Fibroblast of mammary gland (primary cell): ENCODE measurements at regions not wholly inside any gene's neighbourhood (a gene's known extent, or its start where the extent isn't known, plus 50 kb on each side); places are given as distances from the start of the nearest gene placed in this dataset.

ENCODE experiments used
- DNase-seq: peaks from one replicate; pipeline ENCODE4 v3.0.0-alpha.2; 2010; ENCODE audit warnings: low read depth
- H3K4me3 ChIP-seq: 2 replicates; pipeline ENCODE4 v1.5.1; 2011; ENCODE audit warnings: low read depth, mild to moderate bottlenecking, low read length, moderate library complexity; ENCODE audit not compliant: control insufficient read depth
- TF ChIP-seq, protein P1 (sequence below): conservative IDR thresholded peaks from 2 replicates; pipeline ENCODE4 v1.5.1; 2011; ENCODE audit warnings: low read depth, low read length, inconsistent platforms; ENCODE audit not compliant: control insufficient read depth, insufficient read depth

DNA sequence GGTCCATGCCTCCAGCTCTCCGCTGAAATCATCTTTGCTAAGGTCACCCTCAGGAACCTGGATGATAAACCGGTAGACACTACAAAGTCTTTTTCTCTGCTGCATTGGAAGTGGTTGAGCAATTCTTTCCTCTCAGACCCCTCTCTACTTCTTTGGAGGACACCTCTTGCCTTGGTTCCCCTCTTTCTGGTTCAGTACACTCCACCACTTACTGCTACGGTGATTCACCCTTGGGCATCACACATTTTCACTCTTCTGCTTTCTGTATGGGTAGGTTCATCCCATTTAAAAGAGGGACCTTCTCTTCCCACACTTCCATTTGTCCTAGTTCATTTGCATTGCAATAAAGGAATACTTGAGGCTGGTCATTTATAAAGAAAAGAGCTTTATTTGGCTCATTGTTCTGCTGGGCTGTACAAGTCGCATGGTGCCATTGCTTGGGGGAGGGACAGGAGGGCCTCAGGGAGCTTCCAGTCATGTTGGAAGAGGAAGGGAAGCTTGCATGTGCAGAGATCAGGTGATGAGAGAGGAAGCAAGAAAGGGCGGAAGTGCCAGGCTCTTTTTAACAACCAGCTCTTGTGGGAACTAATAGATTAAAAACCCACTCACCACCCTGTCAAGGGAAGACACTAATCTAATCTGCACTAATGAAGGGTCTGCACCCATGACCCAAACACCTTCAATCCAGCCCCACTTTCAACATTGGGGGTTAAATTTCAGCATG is 149.7 kb upstream of the TMEM170B start:
- TF ChIP-seq, protein P1, sequence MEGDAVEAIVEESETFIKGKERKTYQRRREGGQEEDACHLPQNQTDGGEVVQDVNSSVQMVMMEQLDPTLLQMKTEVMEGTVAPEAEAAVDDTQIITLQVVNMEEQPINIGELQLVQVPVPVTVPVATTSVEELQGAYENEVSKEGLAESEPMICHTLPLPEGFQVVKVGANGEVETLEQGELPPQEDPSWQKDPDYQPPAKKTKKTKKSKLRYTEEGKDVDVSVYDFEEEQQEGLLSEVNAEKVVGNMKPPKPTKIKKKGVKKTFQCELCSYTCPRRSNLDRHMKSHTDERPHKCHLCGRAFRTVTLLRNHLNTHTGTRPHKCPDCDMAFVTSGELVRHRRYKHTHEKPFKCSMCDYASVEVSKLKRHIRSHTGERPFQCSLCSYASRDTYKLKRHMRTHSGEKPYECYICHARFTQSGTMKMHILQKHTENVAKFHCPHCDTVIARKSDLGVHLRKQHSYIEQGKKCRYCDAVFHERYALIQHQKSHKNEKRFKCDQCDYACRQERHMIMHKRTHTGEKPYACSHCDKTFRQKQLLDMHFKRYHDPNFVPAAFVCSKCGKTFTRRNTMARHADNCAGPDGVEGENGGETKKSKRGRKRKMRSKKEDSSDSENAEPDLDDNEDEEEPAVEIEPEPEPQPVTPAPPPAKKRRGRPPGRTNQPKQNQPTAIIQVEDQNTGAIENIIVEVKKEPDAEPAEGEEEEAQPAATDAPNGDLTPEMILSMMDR: no peak
- H3K4me3 ChIP-seq: no peak overlapping the region
- DNase-seq: no peak

DNA sequence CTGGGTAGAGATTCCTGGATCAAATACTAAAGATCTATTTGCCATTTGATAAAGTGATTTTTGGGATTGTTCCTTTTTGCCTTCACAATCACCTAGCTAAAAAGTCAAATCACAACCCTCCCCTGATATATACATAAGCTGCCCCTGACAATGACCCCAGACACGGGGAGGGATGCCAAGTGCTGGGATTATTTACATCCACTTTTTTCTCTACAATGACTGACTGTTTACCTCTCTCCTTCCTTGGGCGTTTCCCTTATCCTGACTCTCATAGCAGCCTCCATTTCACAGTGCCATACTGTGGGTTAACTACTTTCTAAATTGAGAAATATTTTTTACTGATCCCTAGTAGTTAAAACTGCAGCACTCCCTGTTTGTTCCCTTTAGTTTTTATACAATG is 150.8 kb upstream of the TMEM170B start:
- TF ChIP-seq, protein P1: no peak
- H3K4me3 ChIP-seq: no peak overlapping the region
- no peak for DNase-seq

DNA sequence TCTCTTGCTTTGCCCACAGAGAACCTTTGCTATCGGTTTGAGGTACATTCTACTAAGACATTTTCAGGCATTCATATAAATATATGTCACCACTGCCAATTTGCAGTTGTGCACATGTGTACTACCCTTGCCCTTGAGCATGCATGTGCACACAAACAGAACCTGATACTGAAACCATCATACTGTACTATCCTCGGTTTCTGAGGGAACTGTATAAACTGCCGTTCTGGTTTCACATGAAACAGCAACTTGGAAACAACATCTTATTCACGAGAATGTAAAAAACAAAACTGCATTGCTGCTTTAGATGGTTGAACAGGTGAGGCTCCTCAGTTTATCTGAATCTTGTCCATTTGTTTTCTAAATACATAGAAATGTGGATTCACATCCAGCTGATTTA is 151.2 kb upstream of the TMEM170B start:
- TF ChIP-seq, protein P1: no peak
- H3K4me3 ChIP-seq: no peak overlapping the region
- DNase-seq: no peak

DNA sequence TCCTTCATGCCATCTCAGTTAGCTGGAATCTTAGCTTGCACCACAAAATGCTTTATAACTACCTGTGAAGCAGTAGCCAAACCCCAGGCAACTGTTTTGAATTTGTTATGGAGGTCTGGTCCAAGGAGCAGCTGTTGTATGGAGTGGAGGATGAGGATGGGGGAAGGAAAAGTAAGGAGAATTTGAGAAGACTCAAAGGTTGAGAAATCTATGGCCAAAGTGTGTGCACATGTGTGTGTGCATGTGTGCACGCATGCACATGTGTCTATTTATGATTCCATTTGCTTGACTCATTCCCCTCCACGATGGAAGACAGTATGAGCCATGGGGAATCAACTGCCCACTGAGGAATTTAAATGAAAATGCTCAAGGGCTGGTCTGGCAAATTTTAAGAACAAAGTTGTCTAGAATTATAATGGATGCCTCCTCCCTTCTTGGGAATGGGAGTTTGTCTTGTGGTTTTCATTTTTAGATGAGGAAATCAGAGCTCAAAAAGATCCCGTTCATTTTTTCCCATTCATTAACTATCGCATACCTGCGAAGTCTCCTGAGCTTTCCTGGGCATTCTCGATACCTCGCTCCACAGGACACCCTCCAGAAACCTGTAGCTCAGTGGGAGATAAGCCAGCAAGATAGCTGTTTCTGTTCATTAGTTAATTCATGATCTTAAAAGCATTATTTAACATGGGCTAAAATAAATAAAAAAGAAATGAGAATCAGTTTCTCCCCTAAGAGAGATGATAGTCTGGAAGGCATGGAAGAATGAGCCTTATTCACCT is 152.3 kb upstream of the NEDD9 start:
- DNase-seq: peak; percentile 27
- no peak overlapping the region for H3K4me3 ChIP-seq
- TF ChIP-seq, protein P1: no peak

DNA sequence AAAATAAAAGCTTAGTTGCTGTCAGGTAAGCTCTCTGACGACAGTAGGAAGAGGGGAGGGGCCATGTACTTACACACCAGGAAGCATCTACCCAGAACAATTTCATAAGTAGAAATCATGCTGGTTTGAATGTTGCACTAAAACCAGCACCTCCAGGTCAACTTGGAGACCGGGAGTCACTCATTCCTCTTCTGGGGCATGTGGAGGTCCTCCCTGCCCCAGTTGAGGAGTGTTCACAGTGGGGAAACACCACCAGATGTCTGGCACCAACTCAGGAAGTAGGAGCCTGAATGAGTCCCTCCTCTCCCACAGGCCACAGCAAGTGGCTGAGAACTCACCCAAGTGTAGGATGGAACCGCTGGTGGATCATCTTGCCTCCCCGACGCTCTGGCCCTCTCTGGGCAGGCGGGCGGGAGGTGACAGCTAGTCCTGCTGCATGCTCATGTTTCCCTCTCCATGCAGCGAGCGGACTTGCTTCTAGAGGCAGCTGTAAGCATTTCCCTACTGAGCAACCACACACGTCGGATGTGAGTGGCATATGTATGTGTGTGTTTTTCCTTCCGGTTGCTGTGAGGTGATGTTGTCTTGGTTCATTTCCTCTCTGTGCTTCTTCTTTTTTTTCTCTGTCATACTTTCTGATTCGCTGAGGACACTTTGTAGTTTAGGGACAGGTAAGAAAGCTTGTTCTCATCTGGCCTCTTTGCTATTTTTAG is 149.5 kb upstream of the NEDD9 start:
- TF ChIP-seq, protein P1: no peak
- H3K4me3 ChIP-seq: no peak overlapping the region
- no peak for DNase-seq

DNA sequence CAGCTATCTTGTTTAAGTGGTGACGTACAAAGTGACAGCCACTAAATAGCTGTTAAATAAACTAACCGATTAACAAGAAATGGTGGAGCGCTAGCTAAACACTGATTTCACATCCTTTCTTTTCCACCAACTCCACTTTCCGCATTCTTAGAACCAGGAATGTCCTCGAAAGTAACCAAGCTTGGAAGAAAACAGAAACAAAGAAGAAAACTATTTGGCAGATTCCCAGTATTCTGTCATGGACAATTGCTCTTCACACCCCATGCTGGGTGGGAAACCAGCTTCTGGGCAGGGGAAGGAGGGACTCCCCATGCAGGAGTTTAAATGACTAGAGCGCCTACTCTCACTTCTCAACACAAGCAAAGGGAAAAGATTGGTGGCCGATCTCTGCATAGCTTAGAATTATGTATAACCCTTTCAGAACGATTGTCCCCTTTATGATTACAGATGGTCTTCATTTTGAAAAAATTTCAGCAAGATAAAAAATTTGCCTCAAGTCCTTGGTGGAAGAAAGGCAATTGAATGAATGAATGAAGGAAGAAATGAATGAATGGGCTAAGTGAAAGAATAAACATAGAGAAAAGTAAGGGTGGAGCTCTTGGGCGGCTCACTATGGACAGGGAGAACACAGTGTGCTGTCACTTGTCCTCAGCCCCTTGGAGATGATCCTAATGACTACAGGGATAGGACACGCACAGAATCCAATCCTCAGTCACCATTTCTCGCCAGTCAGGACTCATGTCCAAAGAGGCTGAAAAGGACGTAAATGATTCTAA is 148.7 kb upstream of the NEDD9 start:
- no peak overlapping the region for H3K4me3 ChIP-seq
- TF ChIP-seq, protein P1: no peak
- no peak for DNase-seq
